COLO668 (cell line): ENCODE measurements at regions not wholly inside any gene's neighbourhood (a gene's known extent, or its start where the extent isn't known, plus 50 kb on each side); places are given as distances from the start of the nearest gene placed in this dataset.
"Not testable (repeated sequence)": the region's sequence is repeated elsewhere in the genome, so short reads cannot be mapped to it uniquely, and the experiment has no call there.

ENCODE experiments used
- DNase-seq: peaks from one replicate; lab custom pipeline; 2025; ENCODE audit not compliant: unreplicated experiment; lab: John Stamatoyannopoulos, UW

DNA sequence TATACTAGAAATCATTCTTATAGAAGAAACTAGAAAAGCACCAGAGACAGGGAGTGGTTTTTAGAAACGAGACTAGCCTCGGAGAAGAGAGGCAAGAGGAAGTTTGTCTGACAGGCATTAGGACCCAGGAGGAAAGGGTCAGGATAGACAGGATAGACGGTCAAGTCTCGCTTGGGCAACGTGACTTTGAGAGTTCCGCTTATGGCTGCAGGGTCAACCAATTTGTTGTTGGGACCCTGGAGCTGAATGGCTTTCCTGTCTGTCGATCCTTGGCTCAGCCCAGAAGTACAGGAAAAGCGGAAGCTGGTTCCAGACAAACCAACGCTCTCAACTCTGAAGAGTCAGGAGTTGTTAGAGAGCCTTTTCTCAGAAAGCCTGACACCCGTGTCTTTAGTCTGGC lies 191.2 kb downstream of the FZD1 start:
- DNase-seq = no peak

DNA sequence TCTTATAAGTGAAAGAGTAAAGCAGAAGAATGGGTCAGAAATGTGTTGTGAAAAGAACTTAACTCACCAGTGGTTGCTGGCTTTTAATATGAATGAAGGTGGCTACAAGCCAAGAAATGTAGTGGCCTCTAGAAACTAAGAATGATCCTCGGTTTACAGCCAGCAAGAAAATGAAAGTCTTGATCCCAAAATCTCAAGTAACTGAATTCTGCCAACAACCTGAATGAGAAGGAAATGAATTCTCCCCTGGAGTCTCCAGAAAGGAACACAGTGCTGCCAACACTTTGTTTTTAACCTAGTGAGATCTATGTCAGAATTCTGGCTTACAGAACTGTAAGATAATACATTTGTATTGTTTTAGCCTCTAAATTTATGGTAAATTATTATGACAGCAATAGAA lies 193.0 kb downstream of the FZD1 start:
- no peak for DNase-seq

DNA sequence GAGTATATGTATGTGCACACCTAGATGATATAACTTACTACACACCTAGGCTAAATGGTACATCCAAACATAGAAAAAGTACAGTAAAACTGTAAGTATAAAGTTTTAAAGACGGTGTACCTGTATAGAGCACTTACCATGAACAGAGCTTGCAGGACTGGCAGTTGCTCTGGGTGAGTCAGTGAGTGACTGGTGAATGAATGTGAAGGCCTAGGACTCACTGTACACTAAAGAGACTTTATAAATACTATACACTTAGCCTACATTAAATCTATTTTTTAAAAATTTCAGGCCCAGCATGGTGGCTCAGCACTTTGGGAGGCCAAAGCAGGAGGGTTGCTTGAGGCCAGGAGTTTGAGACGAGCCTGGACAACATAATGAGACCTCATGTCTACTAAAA lies 195.3 kb downstream of the FZD1 start:
- no peak for DNase-seq

DNA sequence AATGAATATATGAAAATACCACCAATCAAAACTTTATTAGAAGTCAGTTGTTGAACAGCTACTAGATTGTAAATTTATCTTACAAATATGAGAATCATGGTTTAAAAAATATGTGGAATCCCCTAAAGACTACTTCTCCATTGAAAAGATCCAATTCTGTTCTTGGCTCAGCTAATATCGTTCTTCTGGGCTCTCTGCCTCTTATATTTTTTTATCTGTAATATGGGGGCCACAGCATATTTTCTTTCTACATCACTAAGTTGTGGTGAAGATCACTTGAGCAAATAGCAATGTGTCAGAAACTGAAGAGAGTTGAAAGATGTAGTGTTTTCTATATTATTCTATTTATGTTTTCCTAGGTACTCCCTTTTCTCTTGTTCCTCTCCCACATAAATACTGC lies 198.1 kb downstream of the FZD1 start:
- DNase-seq = no peak

DNA sequence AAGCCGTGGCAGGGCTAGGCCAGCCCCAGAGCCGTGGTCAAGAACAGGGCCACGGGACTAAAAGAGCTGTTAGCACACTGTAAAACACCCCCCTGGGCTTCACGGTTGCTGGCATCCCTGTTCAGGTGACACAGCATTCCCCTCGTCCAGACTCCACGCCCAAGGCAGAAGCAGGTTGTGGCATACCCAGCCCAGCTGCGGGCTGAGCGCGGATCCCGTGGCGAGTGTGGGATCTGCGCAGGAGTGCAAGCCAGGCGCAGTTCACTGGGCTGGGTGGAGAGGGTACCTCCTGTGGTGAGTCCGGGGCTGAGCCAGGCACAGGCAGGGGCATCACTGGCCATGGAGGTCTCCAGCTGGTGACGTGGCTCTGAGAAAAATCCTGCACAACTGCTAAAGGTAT lies 199.1 kb downstream of the FZD1 start:
- DNase-seq = no peak

DNA sequence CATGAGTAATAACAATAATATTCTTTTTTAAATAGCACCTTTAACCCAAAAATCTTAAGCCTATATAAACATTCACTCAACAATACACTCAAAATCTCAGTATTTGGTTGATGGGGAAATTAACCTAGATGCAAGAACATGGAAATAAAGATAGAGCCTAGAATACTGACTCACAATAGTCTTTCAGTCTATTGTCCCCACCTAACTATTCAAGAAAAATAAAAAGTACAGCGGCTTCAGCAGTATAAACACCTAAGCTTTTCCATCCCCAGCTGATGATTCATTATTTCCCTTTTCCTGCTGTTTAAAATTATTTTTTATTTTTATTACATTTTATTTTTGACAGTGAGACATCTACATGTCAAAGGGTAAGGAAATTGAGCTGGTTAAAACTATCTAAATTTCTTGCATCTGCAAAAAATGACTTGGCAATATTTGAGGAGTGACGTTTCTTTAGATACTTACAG lies 201.4 kb downstream of the FZD1 start:
- no peak for DNase-seq

DNA sequence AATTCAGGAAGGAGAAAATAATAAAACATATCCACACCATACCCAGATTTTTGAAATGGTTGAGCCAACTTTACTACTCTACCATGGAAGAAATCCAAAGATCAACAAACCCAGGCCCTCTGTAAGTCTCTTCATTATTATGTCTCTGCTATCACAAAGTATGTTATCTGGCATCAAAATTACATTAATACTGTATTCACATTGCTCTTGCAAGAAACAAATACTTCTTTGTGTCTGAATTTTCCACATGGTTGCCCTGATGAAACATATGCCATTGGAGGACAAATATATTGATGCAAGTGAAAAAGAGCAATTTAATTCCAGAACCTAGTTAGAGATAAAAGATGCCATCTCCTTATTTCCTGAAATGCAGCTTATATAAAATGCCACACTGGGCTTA lies 204.0 kb downstream of the FZD1 start:
- DNase-seq = no peak

DNA sequence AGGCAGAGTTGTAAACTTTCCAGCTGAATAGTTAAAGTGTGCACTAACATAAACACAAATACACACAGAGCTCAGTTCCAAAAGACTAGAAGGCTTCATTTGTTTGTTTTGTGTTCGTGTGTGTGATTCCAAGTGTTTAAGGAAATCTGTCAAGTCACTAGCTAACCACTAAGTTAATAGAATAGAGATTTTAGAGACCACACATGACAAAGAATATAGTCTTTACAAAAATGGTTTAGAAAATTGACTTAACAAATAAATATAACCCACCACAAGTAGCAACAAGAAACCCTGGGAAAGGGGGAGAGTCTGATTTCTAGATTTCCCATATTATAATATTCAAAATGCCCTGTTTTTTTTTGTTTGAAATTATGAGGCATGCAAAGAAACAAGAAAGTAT lies 209.4 kb downstream of the FZD1 start:
- DNase-seq = no peak

DNA sequence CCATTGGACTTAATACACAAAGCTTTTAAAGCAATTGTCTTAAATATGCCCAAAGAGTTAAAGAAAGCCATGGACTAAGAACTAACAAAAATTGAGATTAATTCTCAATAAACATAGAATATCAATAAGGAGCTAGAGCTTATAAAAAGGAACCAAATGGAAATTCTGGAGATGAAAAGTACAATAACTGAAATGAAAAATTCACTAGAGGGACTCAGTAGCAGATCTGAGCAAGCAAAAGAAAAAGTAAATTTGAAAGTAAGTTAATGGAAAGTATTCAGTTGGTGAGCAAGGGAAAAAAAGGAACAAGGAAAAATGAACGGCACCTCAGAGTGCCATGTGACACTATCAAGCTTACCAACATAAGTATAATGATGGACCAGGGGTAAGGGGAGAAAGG lies 209.8 kb downstream of the FZD1 start:
- no peak for DNase-seq

DNA sequence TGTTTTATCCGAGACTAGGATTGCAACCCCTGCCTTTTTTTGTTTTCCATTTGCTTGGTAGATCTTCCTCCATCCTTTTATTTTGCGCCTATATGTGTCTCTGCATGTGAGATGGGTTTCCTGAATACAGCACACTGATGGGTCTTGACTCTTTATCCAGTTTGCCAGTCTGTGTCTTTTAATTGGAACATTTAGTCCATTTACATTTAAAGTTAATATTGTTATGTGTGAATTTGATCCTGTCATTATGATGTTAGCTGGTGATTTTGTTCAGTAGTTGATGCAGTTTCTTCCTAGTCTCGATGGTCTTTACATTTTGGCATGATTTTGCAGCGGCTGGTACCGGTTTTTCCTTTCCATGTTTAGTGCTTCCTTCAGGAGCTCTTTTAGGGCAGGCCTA lies 216.2 kb downstream of the FZD1 start:
- not testable (repeated sequence) for DNase-seq

DNA sequence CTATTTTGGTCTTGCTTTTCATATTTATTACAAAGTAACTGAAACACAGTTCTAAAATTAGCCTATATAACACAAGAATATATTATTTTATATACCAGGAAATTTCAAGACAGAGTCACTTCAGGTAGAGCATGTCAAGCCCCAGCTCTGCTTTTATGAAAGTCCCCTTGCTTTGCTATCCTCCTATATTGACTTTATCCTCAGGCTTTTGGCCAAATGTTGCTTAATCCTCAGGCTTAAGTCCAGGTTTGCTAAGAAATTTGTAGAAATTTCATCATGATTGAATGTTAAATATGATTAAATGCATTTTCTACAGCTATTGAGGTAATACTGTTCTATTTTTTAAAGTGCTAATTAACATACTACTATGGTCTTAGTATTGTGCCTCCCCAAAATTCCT lies 227.6 kb downstream of the FZD1 start:
- DNase-seq = no peak

DNA sequence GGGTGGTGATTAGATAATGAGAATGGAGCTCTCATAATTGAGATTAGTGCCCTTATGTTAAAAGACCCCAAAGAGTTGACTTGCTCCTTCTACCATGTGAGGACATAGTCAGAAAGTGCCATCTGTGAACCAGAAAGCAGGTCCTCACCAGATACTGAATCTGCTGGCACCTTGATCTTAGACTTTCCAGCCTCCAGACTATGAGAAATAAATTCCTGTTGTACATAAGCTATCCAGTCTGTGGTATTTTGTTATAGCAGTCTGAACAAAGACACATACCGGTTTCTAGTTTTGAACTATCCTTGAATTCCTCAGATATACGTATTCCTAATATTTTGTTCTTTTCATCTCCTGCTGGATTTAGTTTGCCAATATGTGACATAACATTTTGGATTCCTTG lies 228.1 kb downstream of the FZD1 start:
- DNase-seq = no peak

DNA sequence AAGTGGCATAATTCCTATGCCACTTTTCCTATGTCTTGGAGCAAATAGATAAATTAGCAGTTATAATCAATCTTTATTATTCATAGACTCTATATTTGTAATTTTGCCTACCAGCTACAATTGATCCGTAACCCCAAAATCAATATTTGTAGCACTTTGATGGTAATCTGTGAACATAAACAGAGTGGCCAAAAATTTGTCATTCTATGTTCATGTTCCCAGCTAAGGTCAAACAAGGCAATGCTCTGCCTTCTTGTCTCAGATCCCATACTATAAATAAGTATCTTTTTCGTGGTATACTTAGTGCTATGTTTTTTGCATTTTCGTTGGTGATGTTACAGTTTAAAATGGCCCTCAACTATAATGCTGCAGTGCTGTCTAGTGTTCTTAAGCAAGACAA lies 228.5 kb downstream of the FZD1 start:
- no peak for DNase-seq

DNA sequence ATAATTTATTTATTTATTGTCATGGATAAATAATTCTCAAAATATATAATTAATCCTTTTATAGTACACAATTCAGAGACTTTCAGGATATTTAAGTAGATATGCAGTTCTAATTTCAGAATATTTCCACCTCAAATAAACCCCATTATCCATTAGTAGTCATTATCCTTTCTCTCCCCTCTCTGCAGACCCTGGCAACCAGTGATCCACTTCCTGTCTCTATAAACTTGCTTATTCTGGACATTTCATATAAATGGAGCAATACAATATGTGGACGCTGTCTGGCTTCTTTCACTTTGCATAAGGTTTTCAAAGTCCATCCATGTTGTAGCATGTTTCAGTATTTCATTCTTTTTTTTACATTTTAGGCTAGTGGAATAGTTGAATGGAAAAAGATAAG lies 230.2 kb downstream of the FZD1 start:
- no peak for DNase-seq

DNA sequence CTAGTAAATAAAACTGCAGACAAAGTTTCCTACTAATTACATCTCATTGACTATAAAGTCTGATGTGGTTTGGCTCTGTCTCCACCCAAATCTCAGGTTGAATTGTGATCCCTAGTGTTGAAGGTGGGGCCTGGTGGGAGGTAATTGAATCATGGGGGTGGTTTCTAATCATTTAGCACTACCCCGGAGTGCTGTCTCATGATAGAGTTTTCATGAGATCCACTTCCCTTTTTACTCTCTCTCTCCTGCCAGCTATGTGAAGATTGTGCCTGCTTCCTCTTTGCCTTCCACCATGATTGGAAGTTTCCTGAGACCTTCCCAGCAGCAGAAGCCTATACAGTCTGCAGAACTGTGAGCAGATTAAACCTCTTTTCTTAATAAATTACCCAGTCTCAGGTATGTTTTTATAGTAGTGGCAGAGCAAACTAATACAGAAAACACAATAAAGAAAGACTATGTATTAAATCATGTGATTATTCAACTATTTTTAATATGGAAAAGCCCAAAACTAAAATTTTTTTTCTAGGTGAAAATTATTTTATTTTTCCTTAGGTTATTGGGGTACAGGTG lies 232.1 kb downstream of the FZD1 start:
- DNase-seq = no peak

DNA sequence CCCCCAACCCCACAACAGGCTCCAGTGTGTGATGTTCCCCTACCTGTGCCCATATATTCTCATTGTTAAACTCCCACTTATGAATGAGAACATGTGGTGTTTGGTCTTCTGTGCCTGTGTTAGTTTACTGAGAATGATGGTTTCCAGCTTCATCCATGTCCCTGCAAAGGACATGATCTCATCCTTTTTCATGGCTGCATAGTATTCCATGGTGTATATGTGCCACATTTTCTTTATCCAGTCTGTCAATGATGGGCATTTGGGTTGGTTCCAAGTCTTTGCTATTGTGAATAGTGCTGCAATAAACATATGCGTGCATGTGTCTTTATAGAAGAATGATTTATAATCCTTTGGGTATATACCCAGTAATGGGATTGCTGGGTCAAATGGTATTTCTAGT lies 233.0 kb downstream of the FZD1 start:
- DNase-seq = not testable (repeated sequence)

DNA sequence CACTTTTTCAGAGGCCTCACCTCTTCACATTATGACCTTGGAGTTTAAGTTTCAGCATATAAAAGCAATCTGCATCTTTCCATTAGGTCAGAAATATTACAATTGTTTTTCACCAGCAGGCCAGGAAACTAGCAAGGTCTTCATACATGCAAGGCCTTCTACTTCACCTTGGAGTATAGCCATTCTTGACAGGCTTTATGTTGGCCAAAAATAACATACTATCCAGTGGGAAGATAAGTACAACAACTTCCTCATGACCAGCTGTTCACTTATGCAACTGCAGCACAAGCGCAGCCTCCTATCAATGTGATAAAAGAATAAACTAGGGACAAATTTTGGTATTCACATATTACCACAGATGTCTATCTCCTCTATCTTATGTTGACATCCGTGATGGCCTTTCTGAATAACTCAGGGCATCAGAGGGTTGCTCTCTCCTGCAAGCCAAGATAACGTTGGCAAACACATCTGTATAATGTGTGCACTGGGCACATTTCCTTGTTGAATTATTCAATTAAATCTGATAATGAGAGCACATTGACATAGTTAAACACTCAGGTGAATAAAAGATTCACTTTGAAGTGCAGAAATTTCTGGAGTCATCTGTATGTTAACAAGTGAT lies 239.8 kb downstream of the FZD1 start:
- DNase-seq = no peak

DNA sequence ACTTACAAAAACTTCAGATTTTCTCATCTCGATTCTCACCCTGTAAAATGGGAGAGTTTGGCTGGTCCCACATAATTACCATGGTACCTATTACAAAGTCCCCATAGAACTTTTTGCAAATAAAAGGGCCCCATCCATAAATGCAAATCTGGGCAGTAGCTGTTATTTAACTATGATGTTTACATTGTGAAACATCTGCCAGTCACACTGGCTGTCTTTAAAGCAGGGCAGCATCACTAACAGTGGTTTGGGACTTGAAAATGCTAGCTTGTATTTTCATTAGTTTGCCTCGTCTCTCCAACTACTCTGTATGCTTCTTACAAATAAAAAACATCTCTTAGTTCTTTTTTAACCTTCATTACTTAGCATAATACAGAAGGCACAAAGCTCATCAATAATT lies 240.7 kb downstream of the FZD1 start:
- DNase-seq = no peak

DNA sequence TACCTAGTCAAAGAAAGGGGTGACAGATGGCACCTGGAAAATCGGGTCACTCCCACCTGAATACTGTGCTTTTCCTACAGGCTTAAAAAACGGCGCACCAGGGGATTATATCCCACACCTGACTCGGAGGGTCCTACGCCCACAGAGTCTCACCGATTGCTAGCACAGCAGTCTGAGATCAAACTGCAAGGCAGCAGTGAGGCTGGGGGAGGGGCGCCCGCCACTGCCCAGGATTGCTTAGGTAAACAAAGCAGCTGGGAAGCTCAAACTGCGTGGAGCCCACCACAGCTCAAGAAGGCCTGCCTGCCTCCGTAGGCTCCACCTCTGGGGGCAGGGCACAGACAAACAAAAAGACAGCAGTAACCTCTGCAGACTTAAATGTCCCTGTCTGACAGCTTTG lies 242.7 kb downstream of the FZD1 start:
- not testable (repeated sequence) for DNase-seq

DNA sequence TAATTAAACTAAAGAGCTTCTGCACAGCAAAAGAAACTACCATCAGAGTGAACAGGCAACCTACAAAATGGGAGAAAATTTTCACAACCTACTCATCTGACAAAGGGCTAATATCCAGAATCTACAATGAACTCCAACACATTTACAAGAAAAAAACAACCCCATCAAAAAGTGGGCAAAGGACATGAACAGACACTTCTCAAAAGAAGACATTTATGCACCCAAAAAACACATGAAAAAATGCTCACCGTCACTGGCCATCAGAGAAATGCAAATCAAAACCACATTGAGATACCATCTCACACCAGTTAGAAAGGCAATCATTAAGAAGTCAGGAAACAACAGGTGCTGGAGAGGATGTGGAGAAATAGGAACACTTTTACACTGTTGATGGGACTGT lies 247.6 kb downstream of the FZD1 start:
- not testable (repeated sequence) for DNase-seq

DNA sequence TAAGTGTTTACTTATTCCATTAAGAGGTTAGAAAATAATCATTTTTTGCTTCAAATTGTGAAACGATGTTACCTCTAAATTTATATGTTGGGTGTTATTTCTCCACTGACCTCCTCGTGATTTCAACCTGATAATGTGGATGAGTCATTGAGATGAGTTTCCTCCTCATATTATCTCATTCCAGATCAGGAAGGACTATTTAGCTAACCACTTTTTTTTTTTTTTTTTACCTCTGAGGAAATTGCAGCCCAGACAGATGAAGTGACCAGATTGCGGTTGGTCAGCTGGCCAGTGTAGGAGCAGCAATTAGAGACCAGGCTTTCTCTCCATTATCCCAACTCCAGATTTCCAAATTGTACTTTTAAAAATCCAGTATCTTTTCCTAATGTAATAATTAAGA lies 248.7 kb downstream of the FZD1 start:
- DNase-seq = no peak

DNA sequence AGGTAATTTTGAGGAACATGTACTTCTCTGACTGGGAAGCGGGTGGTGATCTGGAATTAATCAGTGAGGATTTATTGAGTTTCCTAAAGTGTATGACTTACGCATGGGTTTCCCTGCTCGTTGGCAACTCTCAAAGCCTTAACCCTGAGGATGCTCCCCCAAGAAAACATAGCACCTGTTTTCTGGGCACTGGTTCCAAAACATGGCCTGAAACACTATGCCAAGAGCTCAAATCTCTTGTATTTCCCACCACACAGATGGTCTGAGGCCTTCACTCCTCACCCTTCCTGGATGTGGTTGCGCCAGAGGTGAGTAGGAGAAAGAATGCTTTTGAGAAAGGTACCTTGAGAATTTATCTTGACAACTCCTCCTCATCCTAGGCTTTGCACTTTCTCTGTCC lies 250.4 kb downstream of the FZD1 start:
- DNase-seq = no peak

DNA sequence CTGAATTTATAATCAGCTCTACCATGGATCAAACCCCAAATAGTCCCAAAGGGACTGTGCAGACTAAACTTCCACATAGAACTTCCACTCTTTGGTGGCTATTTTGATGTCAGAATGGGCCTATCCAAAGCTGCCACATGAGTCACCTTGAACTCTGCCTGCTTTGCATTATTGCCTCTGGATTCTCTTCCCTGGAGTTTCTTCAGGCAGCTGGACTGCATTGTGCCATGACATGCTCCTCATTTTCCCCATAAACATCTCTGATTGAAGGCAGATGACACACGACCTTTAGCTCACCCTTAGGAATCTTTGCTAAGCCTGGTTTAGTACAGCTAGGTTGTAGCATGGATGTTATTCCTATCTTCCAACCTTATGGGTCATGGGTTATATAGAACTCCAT lies 251.7 kb downstream of the FZD1 start:
- DNase-seq = no peak
